ENCODE measurements at regions not wholly inside any gene's neighbourhood (a gene's known extent, or its start where the extent isn't known, plus 50 kb on each side); places are given as distances from the start of the nearest gene placed in this dataset.

- Histone ChIP-seq H3K9me3 (ENCODE audit: control insufficient read depth in 2 of 3, insufficient read depth in 1 of 3, low read length in 3 of 3) (no peaks in the 10 kb centered on the region), H3K4me3 (ENCODE audit: low read length in 3 of 3) (no peak overlapping the region), H3K36me3 (ENCODE audit: control insufficient read depth in 2 of 3, insufficient read depth in 3 of 3, low read length in 3 of 3) (no peaks in the 10 kb centered on the region), H3K27ac (ENCODE audit: low read depth in 2 of 2, low read length in 2 of 2) (no peak overlapping the region), H3K4me1 (ENCODE audit: control insufficient read depth in 2 of 3, insufficient read depth in 2 of 3, low read depth in 1 of 3, low read length in 3 of 3) (no peaks in the 10 kb centered on the region), H3K27me3 (ENCODE audit: control insufficient read depth, insufficient read depth, low read length) (no peaks in the 10 kb centered on the region), H3K9ac (ENCODE audit: low read length in 3 of 3) (no peak overlapping the region)
- intact Hi-C loops (cut with DNase I) = no loop called here
- DNase-seq (no peak), FAIRE-seq (no peak)
- TF ChIP-seq CTCF (IDR thresholded peaks at IDR 0.05; ENCODE audit: borderline replicate concordance, extremely low read depth, insufficient read depth) = no peak
These were observed 1604.0 kb downstream of the FAM181B start for GRCh38 chr11:81129618-81130017.

GRCh38 chr11:81112718-81113117 is 1620.9 kb downstream of the FAM181B start:
- no peak overlapping the region for H3K27ac ChIP-seq (ENCODE audit: low read depth in 2 of 2, low read length in 2 of 2)
- H3K9me3 ChIP-seq (ENCODE audit: control insufficient read depth in 2 of 3, insufficient read depth in 1 of 3, low read length in 3 of 3) = no peaks in the 10 kb centered on the region
- no peak overlapping the region for H3K9ac ChIP-seq (ENCODE audit: low read length in 3 of 3)
- H3K4me3 ChIP-seq (ENCODE audit: low read length in 3 of 3) = no peak overlapping the region
- no peak for TF ChIP-seq CTCF (IDR thresholded peaks at IDR 0.05; ENCODE audit: borderline replicate concordance, extremely low read depth, insufficient read depth)
- no peaks in the 10 kb centered on the region for H3K36me3 ChIP-seq (ENCODE audit: control insufficient read depth in 2 of 3, insufficient read depth in 3 of 3, low read length in 3 of 3)
- intact Hi-C loops (cut with DNase I) = no loop called here
- DNase-seq = no peak
- H3K27me3 ChIP-seq (ENCODE audit: control insufficient read depth, insufficient read depth, low read length) = no peaks in the 10 kb centered on the region
- no peak for FAIRE-seq
- no peaks in the 10 kb centered on the region for H3K4me1 ChIP-seq (ENCODE audit: control insufficient read depth in 2 of 3, insufficient read depth in 2 of 3, low read depth in 1 of 3, low read length in 3 of 3)

- Histone ChIP-seq H3K9me3 (ENCODE audit: control insufficient read depth in 2 of 3, insufficient read depth in 1 of 3, low read length in 3 of 3) (no peaks in the 10 kb centered on the region), H3K27ac (ENCODE audit: low read depth in 2 of 2, low read length in 2 of 2) (no peak overlapping the region), H3K4me1 (ENCODE audit: control insufficient read depth in 2 of 3, insufficient read depth in 2 of 3, low read depth in 1 of 3, low read length in 3 of 3) (no peaks in the 10 kb centered on the region), H3K9ac (ENCODE audit: low read length in 3 of 3) (no peak overlapping the region), H3K4me3 (ENCODE audit: low read length in 3 of 3) (no peak overlapping the region), H3K27me3 (ENCODE audit: control insufficient read depth, insufficient read depth, low read length) (no peaks in the 10 kb centered on the region), H3K36me3 (ENCODE audit: control insufficient read depth in 2 of 3, insufficient read depth in 3 of 3, low read length in 3 of 3) (no peaks in the 10 kb centered on the region)
- no peak for FAIRE-seq
- intact Hi-C loops (cut with DNase I) = no loop called here
- no peak for DNase-seq
- TF ChIP-seq CTCF (IDR thresholded peaks at IDR 0.05; ENCODE audit: borderline replicate concordance, extremely low read depth, insufficient read depth) = no peak
These were observed 1629.6 kb downstream of the FAM181B start for GRCh38 chr11:81104051-81104450.

- TF ChIP-seq CTCF (IDR thresholded peaks at IDR 0.05; ENCODE audit: borderline replicate concordance, extremely low read depth, insufficient read depth) = no peak
- H3K4me3 ChIP-seq (ENCODE audit: low read length in 3 of 3) = no peak overlapping the region
- H3K9ac ChIP-seq (ENCODE audit: low read length in 3 of 3) = no peak overlapping the region
- no peak for FAIRE-seq
- no peaks in the 10 kb centered on the region for H3K36me3 ChIP-seq (ENCODE audit: control insufficient read depth in 2 of 3, insufficient read depth in 3 of 3, low read length in 3 of 3)
- H3K27ac ChIP-seq (ENCODE audit: low read depth in 2 of 2, low read length in 2 of 2) = no peak overlapping the region
- DNase-seq = peak in 2 of 5 donors; percentile 17 to 20
- intact Hi-C loops (cut with DNase I) = no loop called here
- no peaks in the 10 kb centered on the region for H3K4me1 ChIP-seq (ENCODE audit: control insufficient read depth in 2 of 3, insufficient read depth in 2 of 3, low read depth in 1 of 3, low read length in 3 of 3)
- H3K27me3 ChIP-seq (ENCODE audit: control insufficient read depth, insufficient read depth, low read length) = no peaks in the 10 kb centered on the region
- no peaks in the 10 kb centered on the region for H3K9me3 ChIP-seq (ENCODE audit: control insufficient read depth in 2 of 3, insufficient read depth in 1 of 3, low read length in 3 of 3)
These were observed 1635.2 kb downstream of the FAM181B start for GRCh38 chr11:81098471-81098870.
